ENCODE measurements at regions not wholly inside any gene's neighbourhood (a gene's known extent, or its start where the extent isn't known, plus 50 kb on each side); places are given as distances from the start of the nearest gene placed in this dataset.

GRCh38 chr4:155434366-155434765, 57.6 kb upstream of the MAP9 start:
- Mint-ChIP-seq H3K27me3 (ENCODE audit: low read depth) (peaks cover 4% of the 10 kb centered on the region), H3K36me3 (ENCODE audit: low read depth) (peaks cover 1% of the 10 kb centered on the region), H3K4me3 (ENCODE audit: unreplicated experiment) (no peak overlapping the region), H3K4me1 (ENCODE audit: low read depth) (peaks cover 3% of the 10 kb centered on the region), H3K9me3 (ENCODE audit: low read depth) (no peaks in the 10 kb centered on the region), H3K27ac (ENCODE audit: unreplicated experiment) (no peak overlapping the region)
- TF ChIP-seq, protein P1, sequence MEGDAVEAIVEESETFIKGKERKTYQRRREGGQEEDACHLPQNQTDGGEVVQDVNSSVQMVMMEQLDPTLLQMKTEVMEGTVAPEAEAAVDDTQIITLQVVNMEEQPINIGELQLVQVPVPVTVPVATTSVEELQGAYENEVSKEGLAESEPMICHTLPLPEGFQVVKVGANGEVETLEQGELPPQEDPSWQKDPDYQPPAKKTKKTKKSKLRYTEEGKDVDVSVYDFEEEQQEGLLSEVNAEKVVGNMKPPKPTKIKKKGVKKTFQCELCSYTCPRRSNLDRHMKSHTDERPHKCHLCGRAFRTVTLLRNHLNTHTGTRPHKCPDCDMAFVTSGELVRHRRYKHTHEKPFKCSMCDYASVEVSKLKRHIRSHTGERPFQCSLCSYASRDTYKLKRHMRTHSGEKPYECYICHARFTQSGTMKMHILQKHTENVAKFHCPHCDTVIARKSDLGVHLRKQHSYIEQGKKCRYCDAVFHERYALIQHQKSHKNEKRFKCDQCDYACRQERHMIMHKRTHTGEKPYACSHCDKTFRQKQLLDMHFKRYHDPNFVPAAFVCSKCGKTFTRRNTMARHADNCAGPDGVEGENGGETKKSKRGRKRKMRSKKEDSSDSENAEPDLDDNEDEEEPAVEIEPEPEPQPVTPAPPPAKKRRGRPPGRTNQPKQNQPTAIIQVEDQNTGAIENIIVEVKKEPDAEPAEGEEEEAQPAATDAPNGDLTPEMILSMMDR (IDR thresholded peaks at IDR 0.05), result no peak
- no peak for DNase-seq (ENCODE audit: low spot score)

- Mint-ChIP-seq H3K4me3 (ENCODE audit: unreplicated experiment) (no peak overlapping the region), H3K27me3 (ENCODE audit: low read depth) (peaks cover 6% of the 10 kb centered on the region)
- TF ChIP-seq, protein P1 (IDR thresholded peaks at IDR 0.05), result no peak
Measured at GRCh38 chr4:155433636-155434360, 57.0 kb upstream of the MAP9 start.

GRCh38 chr4:155430895-155431795, 54.4 kb upstream of the MAP9 start:
- H3K27ac Mint-ChIP-seq (ENCODE audit: unreplicated experiment), result no peak overlapping the region
- peaks cover 2% of the 10 kb centered on the region for H3K9me3 Mint-ChIP-seq (ENCODE audit: low read depth)
- peaks cover 8% of the 10 kb centered on the region for H3K4me1 Mint-ChIP-seq (ENCODE audit: low read depth)
- no peak overlapping the region for H3K4me3 Mint-ChIP-seq (ENCODE audit: unreplicated experiment)
- no peak for DNase-seq (ENCODE audit: low spot score)
- peaks cover 4% of the 10 kb centered on the region for H3K27me3 Mint-ChIP-seq (ENCODE audit: low read depth)
- TF ChIP-seq, protein P1 (IDR thresholded peaks at IDR 0.05), result no peak
- H3K36me3 Mint-ChIP-seq (ENCODE audit: low read depth), result peaks cover 3% of the 10 kb centered on the region

More at GRCh38 chr4:155433636-155434360, 57.0 kb upstream of the MAP9 start:
- H3K4me1 Mint-ChIP-seq (ENCODE audit: low read depth), result peaks cover 3% of the 10 kb centered on the region
- no peak overlapping the region for H3K27ac Mint-ChIP-seq (ENCODE audit: unreplicated experiment)
- peaks cover 3% of the 10 kb centered on the region for H3K36me3 Mint-ChIP-seq (ENCODE audit: low read depth)
- DNase-seq (ENCODE audit: low spot score), result no peak
- H3K9me3 Mint-ChIP-seq (ENCODE audit: low read depth), result no peaks in the 10 kb centered on the region

DNA sequence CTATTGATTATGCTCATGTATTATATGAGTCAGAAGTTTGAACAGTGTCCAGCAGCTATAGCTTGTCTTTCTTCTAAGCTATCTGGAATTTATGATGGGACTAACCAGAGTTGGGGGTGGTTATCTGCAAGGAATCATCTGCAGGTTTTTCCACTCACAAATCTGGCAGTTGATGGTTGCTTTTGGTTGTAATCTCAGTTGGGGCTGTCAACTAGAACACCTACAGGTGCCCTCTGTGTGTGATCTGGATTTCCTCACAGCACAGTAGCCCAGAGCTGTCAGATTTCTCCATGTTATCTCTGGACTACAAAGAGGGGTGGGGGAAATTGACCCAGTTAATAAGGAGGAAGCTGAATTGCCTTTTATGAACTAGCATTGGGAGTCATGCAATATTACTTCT, 51.4 kb upstream of the MAP9 start:
- peaks cover 4% of the 10 kb centered on the region for H3K27me3 Mint-ChIP-seq (ENCODE audit: low read depth)
- no peak overlapping the region for H3K27ac Mint-ChIP-seq (ENCODE audit: unreplicated experiment)
- no peak for DNase-seq (ENCODE audit: low spot score)
- TF ChIP-seq, protein P1 (IDR thresholded peaks at IDR 0.05), result no peak
- H3K9me3 Mint-ChIP-seq (ENCODE audit: low read depth), result peaks cover 2% of the 10 kb centered on the region
- peaks cover 3% of the 10 kb centered on the region for H3K36me3 Mint-ChIP-seq (ENCODE audit: low read depth)
- H3K4me1 Mint-ChIP-seq (ENCODE audit: low read depth), result peaks cover 9% of the 10 kb centered on the region
- H3K4me3 Mint-ChIP-seq (ENCODE audit: unreplicated experiment), result no peak overlapping the region

DNA sequence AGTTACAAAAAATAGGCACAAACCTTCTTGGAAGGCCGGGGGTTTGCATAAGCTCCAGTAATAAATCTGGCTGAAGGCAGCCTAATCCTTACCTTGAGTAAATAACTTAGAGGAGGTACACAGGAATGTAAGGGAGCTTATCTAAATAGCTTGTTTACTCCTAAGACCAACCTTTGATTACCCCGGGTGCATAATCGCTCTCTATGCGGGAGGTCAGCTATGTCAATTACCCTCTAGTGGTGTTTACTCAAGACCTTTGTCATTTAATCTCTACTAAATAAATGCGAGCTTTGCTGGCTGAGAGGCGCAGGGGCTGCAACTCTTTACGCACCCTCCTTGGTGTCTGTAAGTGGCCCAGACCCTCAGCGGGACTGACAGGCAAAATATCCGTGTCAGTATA, 50.2 kb upstream of the MAP9 start:
- DNase-seq (ENCODE audit: low spot score), result no peak
- peaks cover 2% of the 10 kb centered on the region for H3K9me3 Mint-ChIP-seq (ENCODE audit: low read depth)
- TF ChIP-seq, protein P1 (IDR thresholded peaks at IDR 0.05), result no peak
- H3K36me3 Mint-ChIP-seq (ENCODE audit: low read depth), result peaks cover 3% of the 10 kb centered on the region
- no peak overlapping the region for H3K27ac Mint-ChIP-seq (ENCODE audit: unreplicated experiment)
- no peak overlapping the region for H3K4me3 Mint-ChIP-seq (ENCODE audit: unreplicated experiment)
- peaks cover 4% of the 10 kb centered on the region for H3K27me3 Mint-ChIP-seq (ENCODE audit: low read depth)
- peaks cover 9% of the 10 kb centered on the region for H3K4me1 Mint-ChIP-seq (ENCODE audit: low read depth)

Data from chondrocyte (in vitro differentiated cells).